Natural killer cell (primary cell): ENCODE measurements at regions not wholly inside any gene's neighbourhood (a gene's known extent, or its start where the extent isn't known, plus 50 kb on each side); places are given as distances from the start of the nearest gene placed in this dataset.

Experiments used
- ATAC-seq, 3 donors: fragments of 150-1000 bp in 2 of 3; fragments of 200-7000 bp in 1 of 3; cut with Tn5 transposase; 1 replicate in 1 of 3; 2 replicates in 2 of 3; pipeline ENCODE4 v1.10.0; 2021; ENCODE audit warnings: mild to moderate bottlenecking in 2 of 3, moderate library complexity in 2 of 3
- DNase-seq, 2 donors: peaks; one replicate each; pipeline versions ENCODE4 v3.0.0 to v3.0.0-alpha.2; 2013 to 2021; ENCODE audit warnings: mixed read lengths in 1 of 2
- H3K27ac ChIP-seq: one replicate; pipeline ENCODE4 v1.5.1; 2013; ENCODE audit warnings: mild to moderate bottlenecking, low read length
- H3K27me3 ChIP-seq: one replicate; pipeline ENCODE4 v1.6.1; 2013; ENCODE audit warnings: low read length; ENCODE audit not compliant: control insufficient read depth, insufficient read depth
- H3K36me3 ChIP-seq: one replicate; pipeline ENCODE4 v1.6.1; 2013; ENCODE audit warnings: low read length; ENCODE audit not compliant: control insufficient read depth, insufficient read depth
- H3K4me1 ChIP-seq: one replicate; pipeline ENCODE4 v1.6.1; 2013; ENCODE audit warnings: low read length; ENCODE audit not compliant: control insufficient read depth, insufficient read depth
- H3K4me3 ChIP-seq: one replicate; pipeline ENCODE4 v1.5.1; 2013; ENCODE audit warnings: low read length
- H3K9me3 ChIP-seq: one replicate; pipeline ENCODE4 v1.6.1; 2013; ENCODE audit warnings: low read length; ENCODE audit not compliant: control insufficient read depth, insufficient read depth
- H3K27ac Mint-ChIP-seq, 2 donors: one replicate each; pipeline ENCODE4 v1.8.0; 2022; ENCODE audit warnings: mild to moderate bottlenecking in 2 of 2, mixed read lengths in 2 of 2, moderate library complexity in 1 of 2
- H3K27me3 Mint-ChIP-seq, 2 donors: one replicate each; pipeline ENCODE4 v1.8.0; 2022; ENCODE audit warnings: low read depth in 2 of 2, mixed read lengths in 2 of 2
- H3K36me3 Mint-ChIP-seq: one replicate; pipeline ENCODE4 v1.8.0; 2022; ENCODE audit warnings: mixed read lengths
- H3K4me1 Mint-ChIP-seq, 2 donors: one replicate each; pipeline ENCODE4 v1.8.0; 2022; ENCODE audit warnings: mixed read lengths in 2 of 2
- H3K4me3 Mint-ChIP-seq: one replicate; pipeline ENCODE4 v1.8.0; 2022; ENCODE audit warnings: mild to moderate bottlenecking, moderate library complexity, mixed read lengths
- H3K9me3 Mint-ChIP-seq, 2 donors: one replicate each; pipeline ENCODE4 v1.8.0; 2022; ENCODE audit warnings: mixed read lengths in 2 of 2
- CTCF ChIP-seq: fragments of 200-600 bp; IDR thresholded peaks from one replicate; pipeline ENCODE4 v1.8.0; 2022; ENCODE audit warnings: antibody characterized with exemption
- WGBS: methylation state at CpG from one replicate; pipeline ENCODE4 v1.1.7; 2013; ENCODE audit warnings: missing lambda C conversion rate; ENCODE audit not compliant: insufficient coverage; 5-methylcytosine and 5-hydroxymethylcytosine counted together
- intact Hi-C: fragments of 100-400 bp; cut with micrococcal nuclease; formaldehyde crosslinking; loops from one replicate; pipeline ENCODE4 v1.14.2; 2022

- DNase-seq (no peak), ATAC-seq (no peak)
- Mint-ChIP-seq H3K27me3 (peaks cover 9 to 11% of the 10 kb centered on the region in 2 donors), H3K27ac (no peak overlapping the region), H3K9me3 (no peaks in the 10 kb centered on the region), H3K4me3 (no peak overlapping the region), H3K4me1 (peaks cover 0 to 4% of the 10 kb centered on the region in 2 donors), H3K36me3 (no peaks in the 10 kb centered on the region)
- intact Hi-C loops = no loop called here
- Histone ChIP-seq H3K4me3 (no peak overlapping the region), H3K27me3 (no peaks in the 10 kb centered on the region), H3K4me1 (no peaks in the 10 kb centered on the region), H3K36me3 (no peaks in the 10 kb centered on the region), H3K27ac (no peak overlapping the region), H3K9me3 (no peaks in the 10 kb centered on the region)
- TF ChIP-seq CTCF = no peak
- WGBS = no CpG with 5 or more reads among the region's 1 CpG
These were observed 117.9 kb downstream of the JCAD start for GRCh38 chr10:29941476-29941875.

- no peaks in the 10 kb centered on the region for H3K36me3 Mint-ChIP-seq
- Histone ChIP-seq H3K4me1 (no peaks in the 10 kb centered on the region), H3K27me3 (no peaks in the 10 kb centered on the region), H3K27ac (no peak overlapping the region), H3K9me3 (no peaks in the 10 kb centered on the region), H3K4me3 (no peak overlapping the region), H3K36me3 (no peaks in the 10 kb centered on the region)
- TF ChIP-seq CTCF = no peak
- H3K9me3 Mint-ChIP-seq = no peaks in the 10 kb centered on the region
- H3K27ac Mint-ChIP-seq = no peak overlapping the region
- H3K4me3 Mint-ChIP-seq = no peak overlapping the region
- no peaks in the 10 kb centered on the region for H3K4me1 Mint-ChIP-seq
- ATAC-seq (no peak), DNase-seq (no peak)
- WGBS = 62% methylated on average over 4 of the region's 4 CpGs
- intact Hi-C loops = no loop called here
- peaks cover 16 to 24% of the 10 kb centered on the region in 2 donors for H3K27me3 Mint-ChIP-seq
These were observed 126.4 kb downstream of the JCAD start for GRCh38 chr10:29932991-29933390.

GRCh38 chr10:29931833-29932232 is 127.6 kb downstream of the JCAD start:
- H3K27ac ChIP-seq = no peak overlapping the region
- no peak for DNase-seq
- H3K27ac Mint-ChIP-seq = no peak overlapping the region
- peaks cover 10 to 15% of the 10 kb centered on the region in 2 donors for H3K27me3 Mint-ChIP-seq
- TF ChIP-seq CTCF = no peak
- H3K4me1 Mint-ChIP-seq = no peaks in the 10 kb centered on the region
- no peaks in the 10 kb centered on the region for H3K9me3 ChIP-seq
- intact Hi-C loops = no loop called here
- no peaks in the 10 kb centered on the region for H3K4me1 ChIP-seq
- WGBS = 75% methylated on average over 2 of the region's 2 CpGs
- no peak overlapping the region for H3K4me3 Mint-ChIP-seq
- H3K9me3 Mint-ChIP-seq = no peaks in the 10 kb centered on the region
- H3K27me3 ChIP-seq = no peaks in the 10 kb centered on the region
- no peak overlapping the region for H3K4me3 ChIP-seq
- no peaks in the 10 kb centered on the region for H3K36me3 ChIP-seq
- no peaks in the 10 kb centered on the region for H3K36me3 Mint-ChIP-seq
- ATAC-seq = no peak

- Histone ChIP-seq H3K4me1 (no peaks in the 10 kb centered on the region), H3K36me3 (no peaks in the 10 kb centered on the region), H3K9me3 (no peaks in the 10 kb centered on the region), H3K27me3 (no peaks in the 10 kb centered on the region), H3K4me3 (no peak overlapping the region), H3K27ac (no peak overlapping the region)
- Mint-ChIP-seq H3K9me3 (no peaks in the 10 kb centered on the region), H3K4me3 (no peak overlapping the region), H3K27ac (no peak overlapping the region), H3K27me3 (peaks cover 8 to 11% of the 10 kb centered on the region in 2 donors), H3K36me3 (no peaks in the 10 kb centered on the region), H3K4me1 (peaks cover 0 to 6% of the 10 kb centered on the region in 2 donors)
- ATAC-seq (no peak), DNase-seq (no peak)
- TF ChIP-seq CTCF = no peak
- WGBS = 93% methylated on average over 10 of the region's 10 CpGs
- intact Hi-C loops = no loop called here
These were observed 130.4 kb downstream of the JCAD start for GRCh38 chr10:29929006-29929405.
